SK-N-DZ (cell line): ENCODE measurements at regions not wholly inside any gene's neighbourhood (a gene's known extent, or its start where the extent isn't known, plus 50 kb on each side); places are given as distances from the start of the nearest gene placed in this dataset.

Experiments used
- DNase-seq: peaks from one replicate; pipeline ENCODE4 v3.0.0-alpha.2; 2015; ENCODE audit warnings: low spot score

DNA sequence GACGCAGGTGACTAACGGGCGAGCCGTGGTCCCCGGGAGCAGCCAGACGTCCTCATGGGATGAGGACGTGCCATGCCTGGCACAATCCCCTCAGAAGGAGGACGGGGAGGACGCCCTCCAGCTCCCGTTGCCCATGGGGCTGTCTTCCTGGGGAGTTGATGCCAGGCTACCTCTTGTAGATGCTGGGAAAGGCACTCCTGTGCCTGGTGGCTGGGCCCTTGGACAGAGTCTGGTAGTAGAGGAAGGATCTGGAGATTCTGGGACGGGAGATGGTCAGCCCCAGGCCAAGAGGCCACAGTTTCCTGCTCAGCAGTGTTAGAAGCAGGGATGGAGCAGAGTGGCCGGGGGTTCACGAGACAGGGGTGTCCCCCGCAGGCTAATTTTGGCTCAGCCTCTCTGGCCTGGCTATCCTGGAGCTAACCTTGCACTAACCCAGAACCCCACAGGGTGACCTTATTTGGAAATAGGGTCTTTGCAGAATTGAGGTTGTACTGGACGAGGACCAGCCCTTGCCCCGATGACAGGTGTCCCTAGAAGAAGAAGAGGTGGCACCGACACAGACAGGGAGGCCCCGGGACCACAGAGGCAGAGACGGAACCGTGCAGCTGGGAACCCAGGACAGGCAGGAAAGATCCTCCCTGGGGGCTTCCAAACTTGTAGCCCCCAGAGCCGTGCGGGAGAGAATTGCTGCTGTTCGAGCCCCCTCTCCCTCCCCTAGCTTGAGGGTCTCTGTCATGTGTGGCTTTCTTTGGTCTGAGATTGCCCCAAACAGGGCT, 50.1 kb upstream of the ADRA2C start:
- no peak for DNase-seq

DNA sequence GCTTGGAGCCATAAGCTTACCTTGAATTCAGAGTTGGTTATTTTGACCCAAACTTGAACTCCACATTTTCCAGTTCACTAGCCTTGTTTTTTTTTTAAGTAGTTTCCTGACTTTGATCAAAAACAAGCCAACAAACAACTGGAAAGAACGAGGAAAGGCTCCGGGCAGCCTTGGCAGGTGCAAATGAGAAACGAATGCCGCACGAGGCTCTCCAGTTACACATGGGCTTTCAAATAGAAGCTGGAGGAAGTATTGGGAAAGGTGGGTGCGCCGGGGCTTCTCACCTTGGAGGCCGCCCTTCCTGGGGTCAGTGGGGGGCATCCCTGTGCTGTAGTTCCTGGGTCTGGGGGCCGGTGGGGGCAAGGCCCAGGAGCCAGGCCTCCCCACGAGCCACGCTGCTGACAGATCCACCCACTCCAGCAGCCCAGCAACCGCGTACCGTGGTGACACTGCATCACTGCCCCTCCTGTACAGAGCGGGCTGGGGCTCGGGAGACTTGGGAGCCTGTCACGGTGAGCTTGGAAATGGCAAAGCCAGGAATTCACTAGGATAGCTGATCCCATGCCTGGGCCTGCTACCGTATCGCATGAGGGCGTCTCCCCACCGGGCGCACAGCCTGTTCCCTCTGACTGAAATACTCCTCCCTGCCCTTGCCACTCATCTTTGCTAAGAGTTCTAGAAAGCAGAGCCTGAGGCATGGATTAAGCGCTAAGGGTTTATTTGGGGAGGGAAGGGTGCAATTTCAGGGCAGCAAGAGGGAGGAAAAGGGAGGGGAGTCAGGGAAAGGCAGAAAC, 50.9 kb upstream of the ADRA2C start:
- no peak for DNase-seq

DNA sequence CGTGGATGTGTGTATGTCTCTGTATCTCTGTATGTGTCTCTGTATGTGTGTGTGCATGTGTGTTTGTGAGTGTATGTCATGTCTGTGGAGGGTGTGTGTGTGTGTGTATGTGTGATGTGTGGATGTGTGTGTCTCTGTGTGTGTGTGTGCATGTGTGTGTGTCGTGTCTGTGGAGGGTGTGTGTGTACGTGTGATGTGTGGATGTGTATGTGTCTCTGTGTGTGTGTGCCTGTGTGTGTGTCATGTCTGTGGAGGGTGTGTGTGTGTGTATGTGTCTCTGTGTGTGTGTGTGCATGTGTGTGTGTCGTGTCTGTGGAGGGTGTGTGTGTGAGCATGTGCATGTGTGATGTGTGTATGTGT, 51.6 kb upstream of the ADRA2C start:
- DNase-seq, result no peak

DNA sequence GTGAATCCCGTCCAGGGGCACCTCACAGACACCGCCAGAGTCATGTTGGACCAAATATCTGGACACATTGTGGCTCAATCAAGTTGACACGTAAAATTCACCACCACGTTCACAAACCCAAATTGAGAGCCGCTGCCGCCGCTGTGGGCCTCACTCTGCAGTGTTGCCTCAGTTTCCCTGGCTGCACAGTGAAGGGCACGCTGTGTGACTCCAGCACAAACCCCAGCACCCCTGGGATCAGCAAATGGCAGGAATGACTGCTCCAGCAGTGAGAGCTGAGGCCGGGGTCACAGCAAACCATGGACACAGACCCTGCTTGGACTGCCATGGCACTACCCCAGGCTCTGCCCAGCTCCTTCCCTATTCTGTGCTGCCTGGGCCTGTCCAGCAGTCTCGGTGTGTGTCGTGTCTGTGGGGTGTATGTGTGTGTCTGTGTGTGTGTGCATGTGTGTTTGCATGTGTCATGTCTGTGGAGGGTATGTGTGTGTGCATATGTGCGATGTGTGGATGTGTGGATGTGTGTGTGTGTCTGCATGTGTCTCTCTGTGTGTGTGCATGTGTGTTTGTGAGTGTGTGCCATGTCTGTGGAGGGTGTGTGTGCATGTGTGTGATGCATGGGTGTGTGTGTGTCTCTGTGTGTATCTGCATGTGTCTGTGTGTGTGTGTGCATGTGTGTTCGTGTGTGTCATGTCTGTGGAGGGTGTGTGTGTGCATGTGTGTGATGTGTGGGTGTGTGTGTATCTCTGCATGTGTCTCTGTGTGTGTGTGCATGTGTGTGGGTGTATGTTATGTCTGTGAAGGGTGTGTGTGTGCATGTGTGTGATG, 52.2 kb upstream of the ADRA2C start:
- DNase-seq, result no peak

DNA sequence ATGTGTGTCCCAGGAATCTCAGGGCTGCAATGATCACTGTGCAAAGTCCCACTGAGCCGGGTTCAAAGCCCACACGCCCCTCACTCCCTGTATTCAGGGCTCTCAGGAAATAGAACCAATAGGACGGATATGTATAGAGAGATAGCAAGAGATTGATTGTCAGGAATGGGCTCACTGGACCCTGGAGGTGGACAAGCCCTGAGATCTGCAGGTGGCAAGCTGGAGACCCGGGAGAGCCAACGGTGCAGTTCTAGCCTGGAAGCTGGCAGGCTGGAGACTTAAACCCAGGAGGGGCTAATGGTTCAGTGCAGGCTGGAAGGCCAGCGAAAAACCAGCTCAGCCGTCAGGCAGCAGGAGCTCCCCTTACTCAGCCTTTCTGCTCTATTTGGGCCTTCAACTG, 52.8 kb upstream of the ADRA2C start:
- DNase-seq, result no peak

DNA sequence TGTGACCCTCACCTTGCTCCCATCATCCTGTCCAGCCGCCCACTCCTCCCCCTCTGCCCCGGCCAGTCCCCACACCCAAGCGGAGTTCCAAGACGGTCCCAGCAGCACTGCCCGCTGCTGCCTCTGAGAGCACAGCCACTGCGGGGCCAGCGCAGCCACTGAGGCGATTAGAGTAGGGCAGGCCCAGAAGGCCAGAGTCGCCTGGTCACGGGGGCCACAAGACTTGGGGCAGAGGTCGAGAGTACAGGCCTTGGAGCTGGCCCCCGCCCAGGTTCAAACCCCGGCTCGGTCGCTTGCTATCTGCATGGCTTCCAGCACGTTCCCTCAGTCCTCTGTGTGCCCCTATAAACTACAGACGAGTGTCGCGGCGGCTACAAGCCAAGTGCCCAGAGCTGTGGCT, 53.2 kb upstream of the ADRA2C start:
- DNase-seq, result no peak

DNA sequence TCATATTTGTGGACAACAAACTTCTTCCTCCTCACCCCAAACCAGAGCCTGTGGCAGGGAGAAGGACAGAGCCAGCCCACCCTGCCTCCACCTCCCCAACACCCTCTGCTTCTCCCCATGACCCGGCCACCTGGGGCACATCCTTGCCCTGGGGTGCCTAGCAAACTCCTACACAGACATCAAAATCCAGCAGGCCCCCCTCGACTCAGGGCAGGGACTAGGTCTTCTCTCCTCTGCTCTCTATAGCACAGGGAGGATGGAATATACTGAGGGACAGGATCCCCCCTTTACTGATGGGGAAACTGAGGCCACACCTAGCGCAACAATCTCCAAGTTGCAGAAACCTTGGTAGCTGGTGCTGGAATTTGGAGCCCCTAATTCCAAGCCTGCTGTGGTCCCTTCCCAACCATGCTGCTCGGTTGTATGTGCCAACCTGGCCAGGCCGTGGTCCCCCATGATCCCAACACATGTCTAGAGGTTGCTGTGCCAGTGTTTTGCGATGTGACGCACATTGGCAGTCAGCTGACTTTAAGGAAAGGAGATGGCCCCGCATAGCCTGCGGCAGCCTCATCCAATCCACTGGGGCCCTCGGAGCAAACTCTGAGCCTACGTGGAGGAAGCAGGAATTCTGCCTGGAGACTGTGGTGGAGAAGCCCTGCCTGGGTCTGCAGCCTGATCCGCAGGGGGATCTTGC, 53.9 kb upstream of the ADRA2C start:
- no peak for DNase-seq

DNA sequence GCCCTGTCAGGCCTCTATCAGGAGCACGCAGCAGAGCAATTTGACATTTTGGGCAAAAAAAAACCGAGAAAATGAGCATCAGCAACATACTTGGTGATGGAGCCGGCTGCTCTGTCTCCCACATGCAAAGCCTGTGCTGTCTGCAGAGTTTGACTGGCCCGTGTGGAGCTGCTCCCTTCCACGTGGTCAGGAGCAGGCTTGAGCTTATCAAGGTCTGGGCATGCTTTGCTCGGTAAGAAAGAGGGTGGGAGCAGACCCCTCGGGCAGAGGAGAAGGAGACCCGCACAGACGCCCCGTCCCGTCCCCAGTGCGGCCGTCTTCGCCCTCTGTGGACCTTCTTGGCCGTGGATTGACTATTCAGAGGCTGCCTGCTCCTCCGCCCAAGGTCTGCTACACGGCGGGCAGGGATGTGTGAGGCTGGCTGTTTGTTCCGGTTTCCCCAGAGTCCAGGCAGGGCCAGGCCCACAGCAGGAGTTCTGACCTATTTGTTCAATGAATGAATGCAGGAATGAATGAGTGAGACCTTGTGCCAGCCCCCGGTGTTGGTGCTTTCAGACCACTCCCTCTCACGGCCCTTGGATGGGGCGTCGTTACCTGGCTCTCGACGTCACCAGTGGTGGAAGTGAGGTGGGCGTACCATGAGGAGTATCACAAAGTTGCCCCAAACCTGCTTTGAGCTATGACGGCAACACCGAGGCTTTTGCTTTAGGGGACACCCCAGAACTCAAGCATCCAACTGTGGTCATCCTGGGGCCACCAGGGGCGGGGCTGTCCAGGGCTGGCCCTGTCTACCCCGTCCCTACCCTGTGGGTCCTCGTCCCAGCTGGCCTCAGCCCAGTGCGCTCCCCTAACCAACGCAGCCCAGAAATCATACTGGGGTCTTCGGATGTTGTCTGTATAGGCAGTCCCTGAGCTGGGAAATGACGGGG, 54.7 kb upstream of the ADRA2C start:
- DNase-seq, result no peak

DNA sequence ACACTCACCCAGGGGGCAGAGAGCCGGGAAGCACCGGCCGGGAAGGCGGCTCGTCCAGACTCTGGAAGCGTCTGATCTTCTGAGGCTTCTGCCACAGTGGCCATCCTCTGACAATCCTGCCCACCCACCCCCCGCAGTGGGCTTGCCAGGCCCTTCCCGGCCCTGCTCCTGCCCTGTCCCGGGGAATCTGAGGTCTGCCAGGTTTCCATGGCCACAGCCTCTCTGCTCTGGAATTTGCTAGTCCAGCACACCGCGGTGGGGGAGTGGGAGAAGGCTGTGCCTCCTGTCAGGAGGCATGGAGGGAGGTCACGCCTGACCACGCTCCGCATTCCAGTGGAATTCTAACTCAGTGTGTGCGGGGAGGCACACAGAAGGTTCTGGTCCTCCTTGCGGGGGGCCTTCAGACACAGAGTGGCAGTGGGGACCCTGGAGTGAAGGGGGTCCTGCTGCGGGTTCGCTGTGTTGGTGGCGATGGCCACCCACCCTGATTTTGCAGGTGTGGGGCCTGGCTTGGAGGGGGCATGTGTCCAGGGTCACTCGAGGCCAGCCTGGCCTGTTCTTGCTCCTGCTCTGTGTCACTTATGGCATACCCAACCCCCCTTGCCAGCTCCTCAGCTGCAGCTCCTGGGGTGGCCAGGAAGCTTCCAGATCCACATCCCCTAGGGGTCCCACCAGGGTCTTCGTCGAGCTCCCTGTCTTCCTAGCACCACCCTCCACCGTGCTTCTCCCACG, 55.6 kb upstream of the ADRA2C start:
- no peak for DNase-seq

DNA sequence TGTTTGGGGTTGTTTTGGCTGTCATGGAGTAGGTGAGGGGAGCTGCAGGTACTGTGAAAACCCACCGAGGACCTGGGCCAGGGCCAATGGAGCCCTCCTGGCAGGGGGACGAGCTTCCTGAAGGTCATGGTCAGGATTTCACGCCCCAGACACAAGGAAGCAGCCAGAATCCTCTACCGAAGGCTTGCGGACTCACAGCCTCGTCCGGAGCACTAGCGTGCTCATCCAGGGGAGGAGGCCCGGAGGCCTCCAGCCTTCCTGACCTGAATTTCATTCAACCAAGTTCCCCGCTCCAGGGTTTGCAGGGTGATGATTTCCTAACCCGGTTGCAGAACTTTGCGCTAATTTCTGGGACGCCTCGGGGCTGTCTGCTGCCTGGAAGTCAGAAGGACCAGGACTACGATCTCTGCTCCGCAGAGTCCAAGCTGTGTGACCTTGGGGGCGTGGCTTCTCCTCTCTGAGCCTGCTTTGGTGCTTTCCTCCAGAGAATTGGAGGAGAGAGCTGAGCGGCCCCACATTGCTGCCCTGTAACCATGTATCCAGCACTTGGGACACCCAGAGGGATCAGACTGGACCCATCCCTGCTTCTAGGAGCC, 56.2 kb upstream of the ADRA2C start:
- no peak for DNase-seq

DNA sequence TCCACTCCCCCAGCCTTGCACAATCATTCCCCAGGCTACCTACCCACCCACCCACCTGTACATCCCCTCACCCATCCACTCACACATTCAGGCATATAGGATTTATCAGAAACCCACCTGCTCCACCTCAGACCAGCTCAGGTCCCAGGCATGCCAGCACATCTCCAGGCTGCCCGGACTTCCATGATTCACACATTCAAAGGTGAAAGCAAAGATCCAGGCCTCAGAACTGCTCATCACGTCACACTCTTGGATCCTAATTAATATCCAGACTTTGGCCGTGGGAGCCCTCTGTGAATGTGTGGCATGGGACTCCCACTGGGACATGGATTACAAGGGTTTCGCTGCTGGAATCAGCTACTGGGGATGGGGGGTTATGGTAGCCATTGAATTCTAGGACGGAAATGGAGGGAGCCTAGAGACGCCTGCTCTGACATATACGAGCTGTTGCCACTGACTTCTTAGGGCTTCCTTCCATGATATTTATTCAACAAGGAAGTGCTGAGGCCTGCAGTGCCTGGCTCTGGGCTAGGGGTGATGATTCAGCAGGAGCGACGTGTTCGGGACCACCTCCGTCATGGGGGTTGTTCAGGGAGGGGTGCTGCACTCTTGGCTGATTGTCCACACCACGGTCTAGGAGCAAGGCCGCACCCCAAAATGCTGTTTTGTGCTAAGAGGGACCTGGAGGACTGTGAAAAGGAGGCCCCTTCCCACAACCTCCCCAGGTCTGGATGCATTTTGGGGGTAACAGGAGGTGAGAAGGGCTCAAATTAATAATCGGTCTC, 56.9 kb upstream of the ADRA2C start:
- DNase-seq, result no peak

DNA sequence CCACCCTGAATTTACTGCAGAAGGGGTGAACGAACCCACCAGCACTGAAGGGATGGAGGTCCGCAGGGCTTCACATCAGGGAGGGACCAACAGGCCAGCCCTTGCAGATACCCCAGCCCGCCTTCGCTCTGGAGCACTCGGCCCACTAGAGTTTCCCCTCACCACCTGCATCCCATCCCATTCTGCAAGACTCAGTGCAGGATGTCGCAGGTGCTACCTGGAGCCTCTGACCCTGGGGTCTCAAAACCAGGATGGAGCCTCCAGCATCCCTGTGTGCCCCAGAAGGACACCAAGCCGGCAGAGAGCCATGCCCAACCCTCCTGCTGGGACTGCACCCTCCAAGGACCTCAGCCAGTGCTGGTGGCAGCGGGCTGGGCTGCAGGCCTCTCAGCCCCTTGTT, 57.6 kb upstream of the ADRA2C start:
- no peak for DNase-seq

DNA sequence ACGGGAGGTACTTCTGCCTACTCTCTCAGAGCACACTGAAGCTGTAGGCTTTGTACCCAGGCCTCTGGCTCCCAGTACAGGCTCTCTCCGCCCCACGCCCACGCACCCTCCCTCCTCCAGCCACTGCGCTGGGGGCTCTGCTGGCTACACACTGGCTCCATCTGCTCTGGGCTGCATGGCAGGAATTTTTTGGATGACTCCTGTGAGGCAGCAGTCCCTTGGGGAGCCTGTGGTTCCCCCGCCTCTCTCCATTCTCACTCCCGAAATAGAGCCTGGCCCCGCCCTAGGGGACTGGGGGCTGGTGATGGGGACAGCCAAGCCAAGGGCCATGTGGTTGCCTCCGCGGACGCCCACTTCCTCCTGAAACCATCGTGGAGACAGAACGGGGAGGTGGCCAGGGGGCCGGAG, 58.1 kb upstream of the ADRA2C start:
- no peak for DNase-seq

DNA sequence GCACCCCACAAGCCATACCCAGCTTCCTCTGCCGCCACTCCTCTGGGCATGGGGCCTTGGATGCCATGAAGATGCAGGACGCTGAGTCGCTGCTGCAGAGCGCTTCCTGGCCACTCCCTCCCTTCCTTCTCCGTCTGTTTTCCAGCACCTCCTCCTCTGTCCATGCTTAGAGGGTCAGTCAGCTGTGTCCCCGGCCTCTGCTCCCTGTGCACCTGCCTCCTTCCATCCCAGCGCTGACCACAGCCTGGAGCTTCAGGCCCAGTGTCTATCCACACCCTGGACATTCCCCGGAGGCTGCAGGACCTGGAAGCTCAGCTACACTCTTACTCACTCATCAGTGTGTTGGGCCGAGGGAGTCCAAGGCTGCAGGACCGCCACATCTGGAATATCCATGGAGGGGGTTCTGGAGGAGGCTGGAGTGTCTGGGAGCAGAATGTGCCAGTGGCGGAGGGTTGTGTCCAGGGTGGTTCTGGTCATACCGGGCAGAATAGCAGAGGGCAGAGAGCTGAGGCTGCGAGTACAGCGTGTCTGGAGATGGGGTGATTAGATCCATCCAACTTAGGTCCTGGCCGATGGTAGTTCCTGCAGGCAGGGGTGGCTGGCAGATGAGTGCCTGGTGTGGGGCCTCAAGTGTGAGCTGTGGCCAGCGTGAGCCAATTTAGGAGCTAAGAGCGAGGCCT, 58.6 kb upstream of the ADRA2C start:
- no peak for DNase-seq

DNA sequence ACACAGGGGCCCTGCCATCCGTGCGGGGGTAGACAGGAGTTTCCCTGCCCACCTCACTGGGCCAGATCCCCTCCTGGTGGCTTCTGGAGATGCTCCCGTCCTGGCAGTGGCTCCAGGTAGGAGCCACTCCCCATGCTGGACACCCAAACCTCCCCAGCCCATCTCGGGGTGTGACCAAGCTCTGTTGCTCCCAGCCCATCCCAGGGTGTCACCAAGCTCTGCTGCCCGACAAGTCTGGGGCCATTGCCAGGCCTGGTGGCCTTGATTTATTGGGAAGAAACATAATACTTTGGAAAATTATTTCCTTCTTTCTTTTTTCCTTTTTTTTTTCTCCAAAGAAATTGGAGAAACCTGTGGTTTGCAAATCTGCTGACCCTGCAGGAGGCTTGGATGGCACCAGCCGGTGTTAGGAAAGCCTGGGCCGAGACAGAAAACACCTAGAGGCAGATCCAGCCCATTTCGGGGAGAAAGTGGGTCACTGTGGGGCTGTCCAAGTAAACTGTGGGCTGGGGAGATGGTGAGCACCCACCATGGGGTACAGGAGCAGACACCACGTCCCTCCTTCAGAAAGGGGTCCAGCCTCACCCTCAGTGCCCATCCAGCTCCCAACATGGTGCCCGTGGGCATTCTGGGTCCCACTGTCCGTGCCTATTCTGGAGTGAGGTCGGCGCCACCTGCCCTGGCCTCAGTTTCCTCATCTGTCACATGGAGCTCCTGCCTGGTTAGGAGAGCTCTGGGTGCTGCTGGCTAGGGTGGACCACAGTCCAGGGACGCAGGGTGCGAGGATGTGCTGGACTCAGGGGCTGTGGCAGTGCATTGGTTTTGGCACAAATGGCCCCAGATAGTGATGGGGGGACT, 59.4 kb upstream of the ADRA2C start:
- DNase-seq, result no peak

DNA sequence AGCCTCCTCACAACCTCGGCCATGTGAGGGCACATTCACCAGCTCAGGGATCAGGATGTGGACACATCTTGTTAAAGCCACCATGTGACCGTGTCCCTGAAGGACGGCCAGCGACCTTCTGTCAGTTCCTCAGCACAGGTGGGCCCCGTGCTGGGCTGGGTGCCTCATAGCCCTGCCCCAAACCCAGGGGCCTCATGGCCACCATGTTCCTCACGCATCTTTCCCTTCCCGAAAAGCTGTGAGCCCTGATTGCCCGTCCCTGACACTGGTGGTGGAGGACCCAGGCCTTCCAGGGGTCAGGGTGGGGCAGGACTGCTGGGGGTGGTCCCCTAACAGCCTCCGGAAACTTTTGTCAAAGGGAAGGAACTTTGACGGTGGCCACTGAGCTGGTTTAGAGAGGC, 60.1 kb upstream of the ADRA2C start:
- DNase-seq, result no peak
